HG03469 (cell line): ENCODE measurements at regions not wholly inside any gene's neighbourhood (a gene's known extent, or its start where the extent isn't known, plus 50 kb on each side); places are given as distances from the start of the nearest gene placed in this dataset.
"Not testable (repeated sequence)": the region's sequence is repeated elsewhere in the genome, so short reads cannot be mapped to it uniquely, and the experiment has no call there.

Source experiments
- ATAC-seq: cut with Tn5 transposase; IDR thresholded peaks from one replicate; pipeline ENCODE4 v1.9.1; 2021; ENCODE audit warnings: mild to moderate bottlenecking, moderate library complexity, moderate number of reproducible peaks; ENCODE audit not compliant: unreplicated experiment

DNA sequence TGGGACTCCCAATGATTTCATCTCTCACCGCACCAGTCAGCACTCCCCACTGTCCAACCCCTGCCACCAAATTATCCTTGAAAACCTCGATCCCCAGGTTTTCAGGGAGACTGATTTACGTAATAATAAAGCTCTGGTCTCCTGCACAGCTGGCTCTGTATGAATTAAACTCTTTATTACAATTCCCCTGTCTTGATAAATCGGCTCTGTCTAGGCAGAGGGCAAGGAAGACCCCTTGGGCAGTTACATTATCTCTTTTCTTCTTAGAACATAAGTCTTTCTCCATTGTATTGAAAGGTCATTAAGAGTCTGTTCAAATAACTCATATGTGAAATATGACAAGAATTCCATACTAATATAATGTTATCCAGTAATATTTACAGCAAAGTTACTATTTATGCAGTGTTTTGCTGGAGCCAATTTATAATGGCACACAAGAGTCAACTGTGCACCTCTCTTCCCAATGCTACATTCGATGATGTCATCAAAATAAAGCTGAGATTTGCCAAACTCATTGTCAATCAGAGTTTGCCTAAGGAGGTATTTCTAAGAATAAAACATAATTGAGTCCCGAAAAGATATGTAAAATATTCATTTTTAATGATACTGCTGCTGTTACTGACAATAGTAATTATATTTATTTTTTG, 1297.2 kb upstream of the LRRTM3 start:
- ATAC-seq: no peak

DNA sequence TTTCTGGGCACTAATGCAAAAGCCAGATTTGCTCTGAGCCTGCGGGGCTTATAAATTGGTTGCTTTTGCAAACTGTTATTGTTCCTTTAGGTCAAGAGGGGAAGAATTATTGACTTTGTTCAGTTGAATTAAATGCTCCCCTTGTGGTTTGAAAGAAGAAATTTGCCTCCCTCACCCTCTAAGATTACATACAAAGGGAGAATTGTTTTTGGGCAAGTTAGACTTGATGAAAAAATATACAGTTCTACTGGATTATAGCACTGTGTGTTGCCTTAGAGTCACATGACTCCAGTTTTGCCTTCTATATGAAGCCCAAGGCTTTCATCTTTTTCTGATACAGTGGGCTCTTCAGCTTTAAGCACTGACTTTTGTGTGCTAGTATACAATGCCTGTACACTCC, 1265.8 kb upstream of the LRRTM3 start:
- no peak for ATAC-seq

DNA sequence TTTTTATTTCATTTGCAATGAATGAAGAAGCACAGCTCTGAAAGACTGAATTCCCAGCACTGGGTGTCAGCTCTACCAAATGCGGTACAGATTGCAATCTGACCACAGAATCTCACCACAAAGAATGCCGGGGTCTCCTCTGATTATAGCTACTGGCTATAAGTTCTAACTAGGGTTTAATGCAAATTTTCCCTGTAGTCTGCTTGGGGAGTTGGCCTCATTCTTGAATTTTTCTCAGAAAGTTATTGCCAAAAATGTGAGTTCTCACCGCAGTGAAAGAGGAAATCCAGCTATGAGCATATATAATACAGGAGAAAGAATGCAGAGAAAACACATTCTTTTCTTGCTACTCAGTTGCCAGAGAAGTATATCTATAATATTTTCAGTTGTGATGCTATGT, 1255.7 kb upstream of the LRRTM3 start:
- no peak for ATAC-seq

DNA sequence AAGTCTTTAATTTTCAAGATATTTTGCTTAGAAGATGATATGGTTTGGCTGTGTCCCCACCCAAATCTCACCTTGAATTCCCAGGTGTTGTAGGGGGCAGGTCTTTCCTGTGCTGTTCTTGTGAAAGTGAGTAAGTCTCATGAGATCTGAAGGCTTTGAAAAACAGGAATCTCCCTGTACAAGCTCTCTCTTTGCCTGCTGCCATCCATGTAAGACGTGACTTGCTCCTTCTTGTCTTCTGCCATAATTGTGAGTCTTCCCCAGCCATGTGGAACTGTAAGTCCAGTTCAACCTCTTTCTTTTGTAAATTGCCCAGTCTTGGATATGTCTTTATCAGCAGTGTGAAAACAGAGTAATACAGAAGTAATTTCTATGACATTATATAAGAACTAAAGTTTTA, 1255.2 kb upstream of the LRRTM3 start:
- ATAC-seq: not testable (repeated sequence)

DNA sequence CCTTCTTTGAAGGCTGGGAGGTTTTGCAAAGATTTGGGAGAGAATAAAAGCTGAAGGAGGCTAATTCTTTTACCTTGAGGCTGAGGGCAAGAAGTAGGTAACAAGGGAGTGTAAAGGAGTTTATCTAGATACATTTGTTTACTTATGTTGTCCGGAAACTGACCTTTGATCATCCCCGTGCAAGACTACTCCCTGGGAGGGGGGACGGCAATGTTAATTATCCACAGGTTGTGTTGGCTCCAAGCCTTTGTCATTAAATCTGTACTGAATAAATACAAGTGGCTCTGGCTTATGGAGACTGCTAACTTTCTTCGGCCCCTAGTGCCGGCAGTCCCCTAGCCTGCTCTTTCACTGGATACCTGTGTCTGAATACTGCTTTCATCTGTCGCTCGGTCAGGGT, 1250.6 kb upstream of the LRRTM3 start:
- no peak for ATAC-seq

DNA sequence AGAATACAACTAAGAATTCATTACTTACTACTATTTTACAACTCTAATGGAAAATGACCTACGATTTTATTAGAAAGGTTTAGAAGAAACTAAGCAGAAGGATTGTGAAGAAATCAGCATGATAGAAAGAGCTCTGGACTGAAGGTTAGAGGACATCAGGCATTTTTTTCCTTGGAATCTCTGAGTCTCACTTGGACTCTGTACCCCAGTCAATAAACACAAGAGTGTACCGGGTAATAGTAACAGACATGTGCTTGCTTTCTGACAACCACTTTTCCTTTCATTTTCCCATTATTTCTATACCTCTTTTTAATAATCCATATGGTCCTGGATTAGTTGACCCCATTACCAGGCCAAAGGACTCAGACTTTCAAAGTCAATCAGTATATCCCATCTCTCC, 1240.9 kb upstream of the LRRTM3 start:
- ATAC-seq: no peak

DNA sequence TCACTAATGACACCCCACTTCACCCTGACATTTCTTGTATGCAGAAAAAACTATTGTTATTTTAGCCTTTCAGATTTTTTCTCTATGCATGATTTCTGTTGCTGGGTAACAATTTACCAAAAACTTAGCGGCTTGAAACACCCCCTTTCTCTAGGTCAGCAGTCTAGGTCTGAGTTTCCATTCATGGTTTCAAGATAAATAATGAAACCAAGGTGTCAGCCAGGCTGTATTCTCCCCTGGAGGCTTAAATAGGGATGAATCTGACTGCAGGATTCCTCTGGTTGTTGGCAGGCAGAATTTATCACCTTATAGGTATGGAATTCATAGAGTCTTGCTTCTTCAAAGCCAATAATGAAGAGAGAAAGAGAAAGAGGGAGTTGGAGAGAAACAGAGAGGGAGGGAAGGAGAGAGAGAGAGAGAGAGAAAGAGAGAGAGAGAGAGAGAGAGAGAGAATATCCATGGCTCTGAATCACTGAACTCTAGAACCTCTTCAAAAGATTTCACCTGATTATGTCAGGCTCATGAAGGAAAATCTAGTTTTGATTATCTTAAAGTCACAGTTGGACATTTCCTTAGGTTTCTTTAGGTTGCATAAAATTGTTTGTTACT, 1224.6 kb upstream of the LRRTM3 start:
- no peak for ATAC-seq

DNA sequence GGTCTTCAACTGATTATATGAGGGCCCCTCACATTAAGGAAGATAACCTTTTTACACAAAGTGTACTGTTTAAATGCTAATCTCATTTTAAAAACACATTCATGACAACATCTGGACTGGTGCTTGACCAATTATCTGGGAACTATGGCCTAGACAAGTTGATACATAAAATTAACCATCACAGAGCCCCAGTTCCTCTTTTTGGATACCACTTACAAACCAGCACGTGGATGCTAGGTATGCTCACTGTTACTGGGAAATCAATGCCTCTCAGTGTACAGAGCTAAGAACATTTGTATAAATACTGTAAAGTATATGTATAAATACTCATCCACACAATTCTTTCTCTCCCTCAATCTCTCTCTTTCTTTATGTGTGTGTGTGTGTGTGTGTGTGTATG, 1217.8 kb upstream of the LRRTM3 start:
- no peak for ATAC-seq

DNA sequence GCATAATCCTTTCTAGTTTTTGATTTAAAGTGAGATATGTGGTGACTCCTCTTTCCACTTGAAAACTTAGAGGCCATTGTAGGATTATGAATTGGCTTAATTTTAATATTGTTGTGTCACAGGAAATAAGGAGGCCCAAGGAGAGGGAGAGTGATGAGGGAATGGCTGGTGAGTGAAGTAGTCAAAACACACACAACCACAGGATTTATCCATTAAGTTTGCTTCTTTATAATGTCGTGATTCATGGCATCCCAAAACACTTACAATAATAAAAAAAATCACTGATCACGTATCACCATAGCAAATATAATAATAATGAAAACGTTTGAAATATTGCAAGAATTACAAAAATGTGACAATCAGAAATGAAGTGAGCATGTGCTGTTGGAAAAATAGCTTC, 1215.5 kb upstream of the LRRTM3 start:
- ATAC-seq: no peak

DNA sequence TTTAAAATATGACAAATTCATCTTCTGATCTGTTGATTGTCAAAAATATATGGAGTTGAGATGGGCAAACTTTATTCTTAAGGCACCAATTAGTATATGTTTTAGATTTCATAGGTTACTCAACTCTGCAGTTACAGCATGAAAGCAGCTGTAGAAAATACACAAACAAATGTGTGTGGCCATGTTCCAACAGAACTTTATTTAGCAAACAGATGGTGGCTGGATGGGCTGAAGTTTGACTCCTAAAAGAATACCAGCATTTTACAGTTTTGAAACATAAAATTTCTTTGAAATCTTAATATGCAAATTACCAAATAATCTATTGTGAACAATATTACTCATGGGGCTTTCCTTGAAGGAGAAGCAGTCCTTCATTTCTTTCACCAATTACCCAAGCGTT, 1206.0 kb upstream of the LRRTM3 start:
- no peak for ATAC-seq

DNA sequence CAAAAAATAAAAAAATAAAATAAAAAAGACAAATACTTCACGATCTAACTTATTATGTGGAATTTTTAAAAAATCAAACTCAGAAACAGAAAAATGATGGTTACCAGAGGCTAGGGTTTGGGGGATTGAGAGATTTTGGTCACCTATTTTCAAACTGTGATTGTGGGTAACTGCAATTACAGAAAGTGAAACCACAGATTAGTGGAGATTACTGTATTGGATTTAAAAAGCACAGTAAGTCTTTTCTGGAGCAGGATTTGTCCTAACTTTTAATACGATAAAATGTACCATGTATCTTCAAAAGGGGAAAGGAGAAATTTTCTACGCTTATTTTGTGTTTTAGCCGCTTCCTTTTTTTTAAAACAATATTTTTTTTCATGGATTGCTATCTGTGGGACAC, 1204.9 kb upstream of the LRRTM3 start:
- ATAC-seq: no peak

DNA sequence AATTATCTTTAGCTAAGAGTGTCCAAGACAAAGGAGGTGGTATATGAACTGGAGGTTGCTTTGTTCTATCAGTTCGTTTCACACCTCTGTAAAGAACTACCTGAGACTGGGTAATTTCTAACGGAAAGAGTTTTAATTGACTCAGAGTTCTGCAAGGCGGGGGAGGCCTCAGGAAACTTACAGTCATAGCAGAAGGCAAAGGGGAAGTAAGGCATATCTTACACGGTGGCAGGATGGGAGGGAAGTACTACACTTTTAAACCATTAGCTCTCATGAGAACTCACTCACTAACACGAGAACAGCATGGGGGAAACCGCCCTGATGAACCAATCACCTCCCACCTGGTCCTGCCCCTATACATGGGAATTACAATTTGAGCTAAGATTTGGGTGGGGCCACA, 1202.3 kb upstream of the LRRTM3 start:
- ATAC-seq: no peak

DNA sequence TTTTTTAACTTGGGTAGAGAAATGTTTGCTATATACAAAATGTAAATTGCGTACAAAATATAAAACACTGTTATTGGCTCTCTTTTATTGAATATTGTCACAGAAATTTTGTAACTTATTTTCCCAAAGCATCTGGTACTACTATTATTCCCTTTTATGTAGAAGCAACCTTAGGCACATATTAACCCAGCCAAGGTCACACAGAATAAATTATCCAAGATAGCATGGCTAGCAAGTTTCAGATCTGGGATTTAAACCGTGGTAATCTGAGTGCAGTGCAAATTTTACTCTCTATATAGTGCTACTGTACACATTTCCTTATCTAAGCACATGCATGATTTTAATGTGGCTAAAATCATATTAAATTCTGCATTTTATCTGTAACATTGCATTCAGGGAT, 1190.5 kb upstream of the LRRTM3 start:
- ATAC-seq: no peak

DNA sequence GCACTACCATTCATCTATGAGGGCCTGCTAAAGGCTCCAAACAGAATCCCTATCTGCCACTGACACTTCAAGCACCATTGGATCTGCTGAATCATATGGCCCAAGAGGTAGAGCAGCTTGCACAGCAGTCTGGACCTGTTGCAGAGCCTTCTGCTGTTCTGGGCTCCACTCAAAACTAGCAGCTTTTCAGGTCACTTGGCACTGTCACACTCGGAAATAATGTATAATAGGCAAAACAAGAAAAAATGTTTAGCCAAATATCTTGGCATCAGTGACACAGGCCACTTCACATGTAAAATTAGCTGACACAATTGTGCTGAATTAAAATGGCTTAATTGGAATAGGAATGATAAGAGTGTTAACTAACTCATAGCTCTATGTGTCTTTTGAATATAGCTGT, 1182.9 kb upstream of the LRRTM3 start:
- no peak for ATAC-seq

DNA sequence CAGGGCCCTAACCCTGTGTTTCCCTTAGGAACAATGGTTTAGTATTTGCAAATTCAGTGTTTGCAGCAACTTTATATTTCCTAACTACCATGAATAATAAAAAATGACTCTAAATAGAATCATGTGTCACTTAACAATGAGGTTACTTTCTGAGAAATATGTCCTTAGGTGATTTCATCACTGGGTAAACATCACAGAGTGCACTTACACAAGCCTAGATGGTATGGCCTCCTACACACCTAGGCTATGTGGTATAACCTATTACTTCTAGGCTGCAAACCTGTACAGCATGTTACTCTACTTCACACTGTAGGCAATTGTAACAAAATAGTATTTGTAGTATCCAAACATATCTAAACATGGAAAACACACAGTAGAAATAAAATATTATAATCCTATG, 1174.6 kb upstream of the LRRTM3 start:
- no peak for ATAC-seq

DNA sequence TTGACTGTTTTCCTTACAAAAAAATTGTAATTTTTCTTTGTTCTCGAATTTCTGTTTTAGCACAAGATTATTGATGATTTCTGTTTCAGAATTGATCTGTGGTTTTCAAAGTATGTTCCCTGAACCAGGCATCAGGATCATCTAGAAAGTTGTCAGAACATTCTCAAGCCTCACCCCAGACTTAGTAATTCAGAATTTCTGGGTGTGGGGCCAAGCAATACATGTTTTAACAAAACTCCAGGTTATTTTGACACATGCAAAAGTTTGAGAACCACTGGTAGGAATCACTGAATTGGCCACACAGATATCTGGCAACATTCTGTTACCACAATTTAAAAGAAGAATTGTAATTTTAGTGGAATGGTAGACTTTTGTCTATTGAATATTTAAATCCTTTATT, 1173.9 kb upstream of the LRRTM3 start:
- ATAC-seq: no peak

DNA sequence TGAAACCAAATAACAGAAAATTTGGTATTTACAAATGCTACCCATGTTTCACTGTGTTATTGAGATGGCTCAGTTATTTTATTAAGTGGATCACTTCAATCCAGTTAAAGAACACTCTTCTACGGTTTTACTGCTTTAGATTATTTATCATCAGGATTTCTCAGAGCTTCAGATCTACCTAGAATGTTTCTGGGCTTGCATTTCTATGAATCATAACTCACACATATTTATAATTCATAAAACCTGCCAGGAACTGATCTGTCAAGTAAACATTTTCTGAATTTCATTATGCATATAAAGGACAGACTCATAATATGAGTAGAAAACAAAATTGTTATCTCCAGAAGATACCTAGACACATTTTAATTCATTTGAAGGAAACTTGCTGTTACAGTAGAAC, 1172.3 kb upstream of the LRRTM3 start:
- ATAC-seq: no peak

DNA sequence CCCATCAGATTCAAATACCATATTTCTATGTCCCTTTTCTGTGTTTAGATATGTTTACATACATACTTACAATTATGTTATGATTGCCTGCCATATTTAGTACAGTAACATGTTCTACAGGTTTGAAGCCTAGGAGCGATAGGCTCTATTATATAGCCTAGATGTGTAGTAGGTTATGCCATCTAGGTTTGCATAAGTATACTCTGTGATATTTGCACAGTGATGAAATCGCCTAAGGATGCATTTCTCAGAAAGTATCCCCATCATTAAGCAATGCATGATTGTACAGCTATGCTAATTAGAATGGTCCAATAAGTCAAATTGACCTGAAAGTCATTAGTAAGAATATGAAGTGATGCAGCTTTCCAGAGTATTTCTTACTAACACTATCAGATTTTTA, 1171.7 kb upstream of the LRRTM3 start:
- no peak for ATAC-seq

DNA sequence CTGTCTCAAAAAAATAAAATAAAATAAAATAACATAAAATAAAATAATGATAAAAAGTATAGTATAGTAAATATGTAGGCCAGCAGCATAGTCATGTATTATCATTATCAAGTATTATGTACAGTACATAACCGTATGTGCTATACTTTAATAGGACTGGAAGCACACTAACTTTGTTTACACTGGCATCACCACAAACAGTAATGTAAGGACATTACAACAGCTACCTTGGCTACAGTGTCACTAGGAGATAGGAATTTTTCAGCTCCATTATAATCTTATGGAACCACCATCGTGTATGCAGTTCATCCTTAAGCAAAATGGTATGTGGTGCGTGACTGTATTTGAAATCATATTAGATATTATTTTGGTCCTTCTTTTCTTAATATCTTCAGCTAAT, 1163.5 kb upstream of the LRRTM3 start:
- no peak for ATAC-seq

DNA sequence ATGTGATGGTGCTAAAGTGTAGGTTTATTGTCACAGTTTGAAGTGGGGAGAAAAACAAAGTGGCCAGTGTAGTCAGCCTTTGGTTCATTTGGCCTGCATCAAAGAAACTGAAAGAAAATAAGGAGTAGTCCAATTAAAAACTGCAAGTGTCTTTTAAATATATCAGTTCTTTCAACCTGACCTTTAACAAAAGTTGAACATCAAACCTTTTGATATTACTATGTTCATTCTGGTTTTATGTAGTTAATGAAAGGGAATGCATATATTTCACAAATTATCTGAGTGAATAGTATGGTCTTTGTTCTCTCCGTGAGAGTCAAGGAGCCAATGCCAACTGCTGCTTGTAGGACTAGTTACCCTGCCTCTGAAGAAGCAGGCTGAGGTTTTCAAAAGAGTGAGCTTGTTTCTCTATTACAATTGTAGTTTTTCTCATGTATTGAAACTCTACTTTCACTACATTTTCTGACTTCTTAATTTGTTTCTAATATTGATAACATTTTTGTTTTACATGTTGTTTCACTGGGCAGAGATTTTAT, 1160.8 kb upstream of the LRRTM3 start:
- no peak for ATAC-seq

DNA sequence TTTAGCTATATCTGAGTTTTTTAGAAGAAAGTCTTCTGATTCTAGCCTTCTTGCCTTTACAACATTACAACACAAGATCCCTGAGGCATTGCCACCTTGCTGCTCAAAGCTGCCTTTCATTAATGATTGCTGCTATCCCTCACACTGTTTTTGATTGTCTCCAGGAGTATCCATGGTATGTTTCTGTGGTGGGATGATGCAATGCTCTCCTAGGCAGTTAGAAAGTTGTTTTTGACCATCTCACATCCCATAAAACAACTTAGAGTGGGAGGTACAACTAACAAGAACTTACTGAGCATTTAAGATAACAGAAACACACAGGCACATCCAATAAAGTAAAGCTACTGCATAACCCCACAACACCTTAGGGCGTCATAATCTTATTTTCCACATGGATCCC, 1156.0 kb upstream of the LRRTM3 start:
- ATAC-seq: no peak

DNA sequence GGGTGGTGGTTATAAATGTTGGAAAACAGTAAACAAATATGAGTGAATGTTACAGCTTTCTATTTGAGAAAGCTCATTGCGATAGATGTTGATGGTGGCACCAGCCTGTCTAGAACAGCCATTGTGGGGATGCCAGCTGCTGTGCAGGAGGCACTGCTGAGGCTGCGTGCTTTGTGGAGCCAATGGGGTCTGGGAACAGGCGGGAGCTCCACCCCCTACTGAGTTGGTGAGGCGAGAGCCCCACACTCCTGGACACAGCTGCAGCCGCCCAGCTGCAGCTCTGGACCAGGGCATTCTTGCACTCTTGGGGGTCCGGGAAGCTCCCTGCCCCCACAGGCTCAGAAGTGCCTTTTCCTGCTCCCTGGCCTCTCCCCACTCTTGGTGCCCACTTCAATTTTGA, 1147.1 kb upstream of the LRRTM3 start:
- ATAC-seq: no peak

DNA sequence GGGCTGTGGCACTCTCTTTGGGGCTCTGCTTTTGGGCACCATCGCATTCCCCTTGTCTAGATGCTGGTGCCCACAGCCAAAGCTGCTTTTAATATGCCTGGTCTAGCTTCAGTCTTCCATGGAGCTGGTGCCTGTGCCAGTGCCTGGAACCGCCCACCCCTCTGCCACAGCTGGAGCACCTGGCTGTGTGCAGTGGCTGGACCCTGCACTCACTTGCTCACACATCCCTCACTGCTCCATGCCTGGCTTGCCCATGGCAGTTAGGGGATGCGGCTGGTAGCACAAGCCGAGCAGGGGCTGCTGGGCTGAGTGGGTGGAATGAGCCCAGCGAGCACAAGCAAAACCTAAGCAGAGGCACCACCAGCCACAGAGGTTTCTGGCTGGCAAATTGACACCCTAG, 1145.9 kb upstream of the LRRTM3 start:
- no peak for ATAC-seq
